ENCODE measurements at regions not wholly inside any gene's neighbourhood (a gene's known extent, or its start where the extent isn't known, plus 50 kb on each side); places are given as distances from the start of the nearest gene placed in this dataset.

DNA sequence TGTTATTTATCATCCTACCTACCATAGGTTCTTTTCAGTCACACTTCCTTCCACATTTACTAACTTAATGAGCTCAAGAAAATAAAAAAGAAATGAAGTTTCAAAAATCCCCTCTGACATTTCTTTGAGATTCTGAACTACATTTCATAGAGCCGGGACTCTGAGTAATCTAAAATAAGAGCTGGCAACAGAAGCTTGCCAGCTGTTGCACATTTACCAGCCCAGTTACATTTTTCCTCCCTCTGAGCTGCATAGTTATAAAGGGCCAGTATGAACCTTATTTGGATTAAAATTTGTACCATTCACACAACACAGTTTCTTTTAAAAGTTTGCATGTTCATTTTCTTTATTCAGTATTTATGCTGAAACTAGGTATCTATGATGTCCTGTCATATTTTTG lies 119.5 kb upstream of the CAV2 start:
- no peak overlapping the region for H3K27ac ChIP-seq (ENCODE audit: control insufficient read depth, insufficient read depth)

GRCh38 chr7:116382375-116382774 lies 117.2 kb upstream of the CAV2 start:
- no peak overlapping the region for H2AFZ ChIP-seq (ENCODE audit: control insufficient read depth, low read depth, low read length)
- H3K79me2 ChIP-seq (ENCODE audit: control insufficient read depth, insufficient read depth, low read length): no peaks in the 10 kb centered on the region
- ChIA-PET CTCF (no interaction called here), SMC1A (ENCODE audit: uncharacterized antibody, unreplicated experiment) (no interaction called here), POLR2A (no interaction called here), RAD21 (ENCODE audit: unreplicated experiment) (no interaction called here)
- intact Hi-C loops (cut with micrococcal nuclease; ENCODE audit: unreplicated experiment): no loop called here
- H3K4me1 ChIP-seq (ENCODE audit: control insufficient read depth, insufficient read depth, low read length): no peaks in the 10 kb centered on the region
- ATAC-seq (no peak), DNase-seq (ENCODE audit: low read depth, low spot score) (no peak), FAIRE-seq (no peak)
- H4K20me1 ChIP-seq (ENCODE audit: control insufficient read depth, insufficient read depth): no peaks in the 10 kb centered on the region
- no peak overlapping the region for H3K9ac ChIP-seq (ENCODE audit: control insufficient read depth, insufficient read depth, low read length)
- no peaks in the 10 kb centered on the region for H3K36me3 ChIP-seq (ENCODE audit: control insufficient read depth in 2 of 2, insufficient read depth in 2 of 2, low read length in 1 of 2)
- in situ Hi-C loops (cut with MboI): no loop called here
- H3K4me3 ChIP-seq: no peak overlapping the region
- no peak overlapping the region for H3K4me2 ChIP-seq (ENCODE audit: control insufficient read depth, insufficient read depth)
- no peak overlapping the region for H3K27ac ChIP-seq (ENCODE audit: control insufficient read depth, insufficient read depth)
- WGBS (ENCODE audit: insufficient coverage, insufficient replicate concordance, low lambda C conversion rate, missing lambda C conversion rate): 20% methylated on average over 1 of the region's 1 CpG
- H3K27me3 ChIP-seq (replicated peaks in 1 of 2; ENCODE audit: control insufficient read depth in 2 of 2, insufficient read depth in 2 of 2, low read length in 1 of 2): no peaks in the 10 kb centered on the region
- H3K9me3 ChIP-seq (replicated peaks; ENCODE audit: control insufficient read depth, insufficient read depth, low read length): no peaks in the 10 kb centered on the region
- BruUV-seq (replicated peaks): no TSS peak
- TF ChIP-seq IRF5 (IDR thresholded peaks at IDR 0.05; ENCODE audit: borderline replicate concordance): no peak
- TF ChIP-seq JUND (IDR thresholded peaks at IDR 0.05; ENCODE audit: low read depth, low read length): no peak
- TF ChIP-seq E2F4 (IDR thresholded peaks at IDR 0.05; ENCODE audit: low read depth, low read length): no peak
- TF ChIP-seq, protein P1, sequence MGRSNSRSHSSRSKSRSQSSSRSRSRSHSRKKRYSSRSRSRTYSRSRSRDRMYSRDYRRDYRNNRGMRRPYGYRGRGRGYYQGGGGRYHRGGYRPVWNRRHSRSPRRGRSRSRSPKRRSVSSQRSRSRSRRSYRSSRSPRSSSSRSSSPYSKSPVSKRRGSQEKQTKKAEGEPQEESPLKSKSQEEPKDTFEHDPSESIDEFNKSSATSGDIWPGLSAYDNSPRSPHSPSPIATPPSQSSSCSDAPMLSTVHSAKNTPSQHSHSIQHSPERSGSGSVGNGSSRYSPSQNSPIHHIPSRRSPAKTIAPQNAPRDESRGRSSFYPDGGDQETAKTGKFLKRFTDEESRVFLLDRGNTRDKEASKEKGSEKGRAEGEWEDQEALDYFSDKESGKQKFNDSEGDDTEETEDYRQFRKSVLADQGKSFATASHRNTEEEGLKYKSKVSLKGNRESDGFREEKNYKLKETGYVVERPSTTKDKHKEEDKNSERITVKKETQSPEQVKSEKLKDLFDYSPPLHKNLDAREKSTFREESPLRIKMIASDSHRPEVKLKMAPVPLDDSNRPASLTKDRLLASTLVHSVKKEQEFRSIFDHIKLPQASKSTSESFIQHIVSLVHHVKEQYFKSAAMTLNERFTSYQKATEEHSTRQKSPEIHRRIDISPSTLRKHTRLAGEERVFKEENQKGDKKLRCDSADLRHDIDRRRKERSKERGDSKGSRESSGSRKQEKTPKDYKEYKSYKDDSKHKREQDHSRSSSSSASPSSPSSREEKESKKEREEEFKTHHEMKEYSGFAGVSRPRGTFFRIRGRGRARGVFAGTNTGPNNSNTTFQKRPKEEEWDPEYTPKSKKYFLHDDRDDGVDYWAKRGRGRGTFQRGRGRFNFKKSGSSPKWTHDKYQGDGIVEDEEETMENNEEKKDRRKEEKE (IDR thresholded peaks at IDR 0.05): no peak
- no peak for TF ChIP-seq RUNX3 (IDR thresholded peaks at IDR 0.05; ENCODE audit: low read length)
- TF ChIP-seq, protein P2, sequence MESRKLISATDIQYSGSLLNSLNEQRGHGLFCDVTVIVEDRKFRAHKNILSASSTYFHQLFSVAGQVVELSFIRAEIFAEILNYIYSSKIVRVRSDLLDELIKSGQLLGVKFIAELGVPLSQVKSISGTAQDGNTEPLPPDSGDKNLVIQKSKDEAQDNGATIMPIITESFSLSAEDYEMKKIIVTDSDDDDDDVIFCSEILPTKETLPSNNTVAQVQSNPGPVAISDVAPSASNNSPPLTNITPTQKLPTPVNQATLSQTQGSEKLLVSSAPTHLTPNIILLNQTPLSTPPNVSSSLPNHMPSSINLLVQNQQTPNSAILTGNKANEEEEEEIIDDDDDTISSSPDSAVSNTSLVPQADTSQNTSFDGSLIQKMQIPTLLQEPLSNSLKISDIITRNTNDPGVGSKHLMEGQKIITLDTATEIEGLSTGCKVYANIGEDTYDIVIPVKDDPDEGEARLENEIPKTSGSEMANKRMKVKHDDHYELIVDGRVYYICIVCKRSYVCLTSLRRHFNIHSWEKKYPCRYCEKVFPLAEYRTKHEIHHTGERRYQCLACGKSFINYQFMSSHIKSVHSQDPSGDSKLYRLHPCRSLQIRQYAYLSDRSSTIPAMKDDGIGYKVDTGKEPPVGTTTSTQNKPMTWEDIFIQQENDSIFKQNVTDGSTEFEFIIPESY (IDR thresholded peaks at IDR 0.05): no peak
- TF ChIP-seq CHD2 (IDR thresholded peaks at IDR 0.05; ENCODE audit: borderline replicate concordance, low read depth, low read length): no peak
- TF ChIP-seq ATF7 (IDR thresholded peaks at IDR 0.05; ENCODE audit: low read depth): no peak
- no peak for TF ChIP-seq TCF12 (IDR thresholded peaks at IDR 0.05; ENCODE audit: low read depth, low read length)
- TF ChIP-seq SRF (IDR thresholded peaks at IDR 0.05; ENCODE audit: low read depth in 2 of 2, low read length in 2 of 2): no peak
- TF ChIP-seq TBL1XR1 (IDR thresholded peaks at IDR 0.05; ENCODE audit: low read depth, low read length): no peak

More for the DNA sequence above, 119.5 kb upstream of the CAV2 start:
- Histone ChIP-seq H2AFZ (ENCODE audit: control insufficient read depth, low read depth, low read length) (no peak overlapping the region), H3K4me3 (no peak overlapping the region), H4K20me1 (ENCODE audit: control insufficient read depth, insufficient read depth) (no peaks in the 10 kb centered on the region), H3K27me3 (replicated peaks in 1 of 2; ENCODE audit: control insufficient read depth in 2 of 2, insufficient read depth in 2 of 2, low read length in 1 of 2) (no peaks in the 10 kb centered on the region), H3K4me2 (ENCODE audit: control insufficient read depth, insufficient read depth) (no peak overlapping the region), H3K36me3 (ENCODE audit: control insufficient read depth in 2 of 2, insufficient read depth in 2 of 2, low read length in 1 of 2) (no peaks in the 10 kb centered on the region), H3K4me1 (ENCODE audit: control insufficient read depth, insufficient read depth, low read length) (no peaks in the 10 kb centered on the region), H3K79me2 (ENCODE audit: control insufficient read depth, insufficient read depth, low read length) (no peaks in the 10 kb centered on the region), H3K9me3 (replicated peaks; ENCODE audit: control insufficient read depth, insufficient read depth, low read length) (no peaks in the 10 kb centered on the region), H3K9ac (ENCODE audit: control insufficient read depth, insufficient read depth, low read length) (no peak overlapping the region)
- DNase-seq (ENCODE audit: low read depth, low spot score) (no peak), FAIRE-seq (no peak), ATAC-seq (no peak)
- RAD21 ChIA-PET (ENCODE audit: unreplicated experiment): no interaction called here
- POLR2A ChIA-PET: no interaction called here
- in situ Hi-C loops (cut with MboI) (no loop called here), intact Hi-C loops (cut with micrococcal nuclease; ENCODE audit: unreplicated experiment) (no loop called here)
- no peak for TF ChIP-seq BCL11A (IDR thresholded peaks at IDR 0.05; ENCODE audit: low read depth, low read length)
- no TSS peak for BruUV-seq (replicated peaks)
- SMC1A ChIA-PET (ENCODE audit: uncharacterized antibody, unreplicated experiment): interaction anchor here (0.6 kb wide), 1 partner anchor 398 kb away, joined by 3 read pairs; no protein-coding TSS in a partner anchor
- CTCF ChIA-PET: no interaction called here
- 67% methylated on average over 1 of the region's 1 CpG for WGBS (ENCODE audit: insufficient coverage, insufficient replicate concordance, low lambda C conversion rate, missing lambda C conversion rate)
